ENCODE measurements at regions not wholly inside any gene's neighbourhood (a gene's known extent, or its start where the extent isn't known, plus 50 kb on each side); places are given as distances from the start of the nearest gene placed in this dataset.
A peak's percentile ranks its signal among the peaks of the same experiment; 100 is the strongest.

- FAIRE-seq (no peak), DNase-seq (ENCODE audit: low spot score) (no peak)
Measured at GRCh38 chr5:125409234-125409860, 662.9 kb upstream of the ZNF608 start.

GRCh38 chr5:125409861-125410536 is 663.6 kb upstream of the ZNF608 start:
- no peak for FAIRE-seq
- DNase-seq (ENCODE audit: low spot score), result no peak

- no peak for FAIRE-seq
- DNase-seq (ENCODE audit: low spot score), result no peak
Measured at GRCh38 chr5:125410537-125411070, 664.2 kb upstream of the ZNF608 start.

GRCh38 chr5:125411071-125411743 is 664.8 kb upstream of the ZNF608 start:
- FAIRE-seq, result no peak
- peak; percentile 40 for DNase-seq (ENCODE audit: low spot score)

- DNase-seq (ENCODE audit: low spot score) (no peak), FAIRE-seq (no peak)
Measured at GRCh38 chr5:125411744-125412560, 665.5 kb upstream of the ZNF608 start.

GRCh38 chr5:125412561-125413495 is 666.4 kb upstream of the ZNF608 start:
- DNase-seq (ENCODE audit: low spot score), result peak; percentile 87
- FAIRE-seq, result peak; percentile 74

GRCh38 chr5:125413496-125414274 is 667.2 kb upstream of the ZNF608 start:
- DNase-seq (ENCODE audit: low spot score) (no peak), FAIRE-seq (no peak)

GRCh38 chr5:125415126-125415525 is 668.7 kb upstream of the ZNF608 start:
- no peak for DNase-seq (ENCODE audit: low spot score)
- FAIRE-seq, result no peak

GRCh38 chr5:125416055-125416454 is 669.6 kb upstream of the ZNF608 start:
- DNase-seq (ENCODE audit: low spot score) (no peak), FAIRE-seq (no peak)

GRCh38 chr5:125421006-125421405 is 674.6 kb upstream of the ZNF608 start:
- DNase-seq (ENCODE audit: low spot score) (no peak), FAIRE-seq (no peak)

- FAIRE-seq (no peak), DNase-seq (ENCODE audit: low spot score) (no peak)
Measured at GRCh38 chr5:125422342-125422741, 675.9 kb upstream of the ZNF608 start.

GRCh38 chr5:125424402-125425141 is 678.1 kb upstream of the ZNF608 start:
- no peak for DNase-seq (ENCODE audit: low spot score)
- FAIRE-seq, result no peak

- DNase-seq (ENCODE audit: low spot score) (no peak), FAIRE-seq (no peak)
Measured at GRCh38 chr5:125429498-125429897, 683.1 kb upstream of the ZNF608 start.

- FAIRE-seq (no peak), DNase-seq (ENCODE audit: low spot score) (no peak)
Measured at GRCh38 chr5:125433457-125433856, 687.0 kb upstream of the ZNF608 start.

GRCh38 chr5:125439243-125439642 is 692.8 kb upstream of the ZNF608 start:
- FAIRE-seq, result no peak

GRCh38 chr5:125440905-125441304 is 694.5 kb upstream of the ZNF608 start:
- no peak for FAIRE-seq
- no peak for DNase-seq (ENCODE audit: low spot score)

More at GRCh38 chr5:125439243-125439642, 692.8 kb upstream of the ZNF608 start:
- no peak for DNase-seq (ENCODE audit: low spot score)

GRCh38 chr5:125446986-125447385 is 700.5 kb upstream of the ZNF608 start:
- DNase-seq (ENCODE audit: low spot score), result no peak
- no peak for FAIRE-seq

GRCh38 chr5:125450771-125451170 is 704.3 kb upstream of the ZNF608 start:
- DNase-seq (ENCODE audit: low spot score), result no peak
- no peak for FAIRE-seq

GRCh38 chr5:125451622-125452021 is 705.2 kb upstream of the ZNF608 start:
- FAIRE-seq (no peak), DNase-seq (ENCODE audit: low spot score) (no peak)

All from urothelium cell line (cell line).